ENCODE measurements at regions not wholly inside any gene's neighbourhood (a gene's known extent, or its start where the extent isn't known, plus 50 kb on each side); places are given as distances from the start of the nearest gene placed in this dataset.

DNA sequence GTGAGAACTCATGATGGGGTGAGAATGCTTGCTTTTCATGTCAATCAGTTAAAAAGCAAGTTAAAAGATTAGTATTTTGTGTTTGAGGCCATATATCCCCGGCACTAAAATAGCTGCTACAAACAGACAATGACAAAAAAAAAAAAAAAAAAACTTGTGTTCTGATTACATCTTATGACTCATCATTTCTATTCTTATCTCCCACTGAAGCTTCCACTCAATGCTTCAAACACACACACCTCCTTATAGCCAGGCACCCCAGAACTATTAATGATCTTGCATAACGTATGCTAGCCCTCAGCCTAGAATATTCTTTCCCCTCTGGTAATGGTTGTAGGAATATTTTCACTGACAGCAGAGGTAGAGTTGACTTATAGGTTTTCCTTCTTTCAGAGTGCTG lies 778.3 kb downstream of the TRIB2 start:
- no peak for TF ChIP-seq CTCF (optimal IDR thresholded peaks at IDR 0.05 in 1 of 3, IDR thresholded peaks at IDR 0.05 in 1 of 3, conservative IDR thresholded peaks at IDR 0.05 in 1 of 3; ENCODE audit: extremely low read depth in 1 of 3, insufficient read depth in 2 of 3, low read length in 3 of 3)
- no peak for TF ChIP-seq EZH2 (IDR thresholded peaks at IDR 0.05; ENCODE audit: low read length)
